Hematopoietic multipotent progenitor cell treated with erythropoietin and hydrocortisone succinate and interleukin-3 and kit ligand, for 4 days (in vitro differentiated cells): ENCODE measurements at regions not wholly inside any gene's neighbourhood (a gene's known extent, or its start where the extent isn't known, plus 50 kb on each side); places are given as distances from the start of the nearest gene placed in this dataset.
A peak's percentile ranks its signal among the peaks of the same experiment; 100 is the strongest.

Experiments
- DNase-seq: peaks from one replicate; pipeline ENCODE4 v3.0.0-alpha.2; 2015

GRCh38 chr11:45471266-45471665, 185.1 kb upstream of the SYT13 start:
- DNase-seq: no peak

GRCh38 chr11:45470794-45471167, 184.6 kb upstream of the SYT13 start:
- DNase-seq: peak; percentile 3

DNA sequence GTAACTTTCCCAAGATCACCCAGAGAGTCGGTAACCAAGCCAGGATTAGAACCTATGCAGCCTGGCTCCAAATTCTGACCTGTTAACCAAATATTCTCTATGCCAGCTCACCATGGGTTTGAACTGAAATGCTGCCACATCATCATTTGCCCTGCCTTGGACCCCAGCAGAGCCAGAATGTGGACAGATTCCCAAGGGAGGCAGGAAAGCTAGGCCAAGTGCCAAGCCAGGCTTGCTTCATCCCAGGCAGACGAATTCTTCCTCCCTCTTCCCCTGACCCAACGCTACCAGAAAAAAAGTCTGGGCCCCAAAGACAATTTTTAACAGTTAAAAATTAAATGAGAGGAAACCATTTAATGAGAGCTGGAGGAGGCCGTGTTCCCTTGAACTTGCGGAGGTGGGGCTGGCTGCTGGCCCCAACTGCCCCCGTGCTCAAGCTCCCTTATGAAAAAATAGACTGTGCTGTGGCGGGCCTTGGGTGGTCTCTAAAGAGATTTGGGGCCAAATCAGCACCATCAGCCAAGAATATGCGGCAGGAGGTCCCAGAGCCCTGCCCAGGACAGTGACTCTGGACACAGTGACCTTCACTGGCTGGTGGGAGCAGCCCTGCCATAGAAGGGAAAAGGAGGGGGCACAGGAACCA, 184.1 kb upstream of the SYT13 start:
- DNase-seq: no peak

DNA sequence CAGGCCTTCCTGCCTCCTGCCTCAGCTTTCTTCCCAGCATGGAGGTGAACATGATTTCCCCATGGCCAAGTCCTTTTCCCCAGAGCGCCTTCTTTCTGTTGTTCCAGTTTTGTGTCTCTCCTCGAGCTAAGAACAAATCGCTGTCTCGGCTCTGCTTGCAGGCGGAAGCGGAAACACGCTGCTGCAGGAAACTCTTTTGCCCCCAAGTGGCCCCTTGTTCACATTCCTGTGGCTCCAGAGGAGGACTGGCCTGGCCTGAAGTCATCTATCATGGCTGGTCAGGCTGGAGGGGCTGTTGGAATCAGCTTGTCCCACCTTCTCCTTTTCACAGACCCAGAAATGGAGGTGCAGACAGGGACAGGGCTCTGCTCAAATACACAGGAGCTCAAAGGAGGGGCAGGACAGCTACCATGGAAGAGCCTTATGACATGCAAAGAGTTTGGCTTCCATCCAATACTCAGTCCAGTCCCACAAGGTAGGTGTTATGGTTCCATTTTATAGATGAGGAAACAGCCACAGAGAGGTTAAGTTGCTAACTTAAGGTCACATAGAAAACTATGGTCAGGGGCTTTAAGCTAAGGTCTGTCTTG, 182.2 kb upstream of the SYT13 start:
- DNase-seq: peak; percentile 25

DNA sequence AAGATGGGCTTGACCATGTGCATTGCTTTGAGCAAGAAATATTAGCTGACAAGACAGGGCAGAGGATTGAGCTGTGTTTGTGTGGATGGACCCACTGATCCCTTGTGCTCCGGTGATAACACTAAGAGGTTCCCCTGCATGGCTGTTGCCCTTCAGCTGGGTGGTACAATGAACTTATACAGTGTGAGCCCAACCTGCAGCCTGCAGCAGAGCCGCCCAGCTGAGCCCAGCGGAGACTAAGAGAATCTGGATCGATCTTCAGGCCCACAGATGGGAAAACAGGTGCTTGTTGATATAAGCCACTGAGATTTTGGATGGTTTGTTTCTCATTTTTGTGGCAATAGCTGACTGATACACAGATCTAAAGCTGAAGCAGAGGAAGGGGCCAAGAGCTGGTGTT, 177.4 kb upstream of the SYT13 start:
- no peak for DNase-seq

DNA sequence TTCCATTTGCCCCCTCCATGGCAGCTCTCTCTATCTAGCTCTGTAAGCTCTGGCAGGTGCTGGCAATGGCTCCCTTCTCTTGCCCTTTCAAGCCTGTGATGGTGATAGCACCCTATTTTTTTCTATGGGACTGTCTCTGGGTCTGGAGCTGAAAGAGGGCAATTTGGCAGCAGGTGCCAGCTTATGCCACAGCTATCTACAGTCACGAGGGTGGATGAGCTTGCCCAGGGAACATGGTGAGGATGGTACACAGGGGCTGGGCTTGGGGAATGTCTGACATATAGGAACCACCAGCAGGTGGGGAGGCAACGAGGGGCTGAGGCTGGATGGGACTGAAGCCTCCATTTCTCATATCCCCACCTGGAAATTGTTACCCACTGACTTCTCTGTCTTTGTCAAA, 175.4 kb upstream of the SYT13 start:
- DNase-seq: no peak

DNA sequence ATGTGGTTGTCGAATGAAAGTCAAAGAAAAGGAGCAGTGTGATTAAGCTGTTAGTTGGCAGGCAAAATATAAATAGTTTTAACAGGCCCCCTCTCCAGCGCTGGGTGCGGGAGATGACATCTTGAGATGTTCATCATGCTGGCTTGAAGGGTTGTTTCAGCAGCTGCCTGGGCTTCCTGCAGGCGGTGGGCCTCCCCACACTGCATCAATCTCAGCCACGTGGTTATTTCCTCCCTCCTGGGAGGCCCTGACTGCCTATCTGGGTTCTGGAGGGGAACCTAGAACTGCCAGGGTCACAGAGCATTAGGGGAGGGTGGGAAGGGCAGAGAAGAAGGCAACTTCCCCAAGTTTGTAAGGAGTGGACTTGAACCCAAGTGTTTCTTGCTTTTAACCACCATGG, 173.3 kb upstream of the SYT13 start:
- no peak for DNase-seq

DNA sequence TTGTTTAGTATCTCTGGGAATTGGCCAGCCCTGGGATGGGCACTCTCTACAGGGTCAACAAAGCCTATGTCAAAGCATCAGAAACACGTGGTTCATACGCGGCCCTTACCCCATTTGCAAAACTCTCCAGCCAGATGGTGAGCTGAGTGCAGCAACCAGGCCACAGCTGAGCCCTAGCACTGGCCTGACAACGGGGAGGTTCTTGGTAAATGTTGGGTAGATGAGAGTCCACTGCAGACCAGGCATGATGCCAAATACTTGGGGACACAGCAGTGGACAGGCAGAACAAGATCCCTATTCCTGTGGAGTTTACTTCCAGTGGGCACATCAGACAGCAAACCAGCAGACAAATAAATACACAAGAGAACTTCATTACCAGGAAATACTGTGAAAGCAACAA, 172.1 kb upstream of the SYT13 start:
- no peak for DNase-seq

GRCh38 chr11:45457649-45458048, 171.5 kb upstream of the SYT13 start:
- peak; percentile 67 for DNase-seq

- DNase-seq: no peak
Measured at GRCh38 chr11:45456686-45457085, 170.5 kb upstream of the SYT13 start.

DNA sequence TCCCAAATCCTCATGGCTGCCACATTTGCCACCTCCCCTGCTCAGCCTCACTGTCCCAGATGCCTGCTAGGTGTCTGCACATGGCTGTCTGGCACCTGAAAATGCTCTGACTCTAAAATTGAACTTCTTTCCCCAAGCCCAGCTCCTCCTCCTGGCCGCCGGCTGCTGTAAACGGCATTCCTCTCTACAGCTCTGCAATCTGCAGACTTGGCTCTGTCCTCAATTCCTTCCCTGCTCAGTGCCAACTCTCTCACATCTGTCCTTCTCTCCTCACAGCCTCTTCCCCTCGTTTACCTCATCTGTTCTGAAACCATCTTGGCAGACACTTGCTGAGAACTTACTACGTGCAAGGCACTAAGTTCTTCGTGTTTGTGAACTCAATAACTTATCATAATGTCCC, 169.4 kb upstream of the SYT13 start:
- no peak for DNase-seq

GRCh38 chr11:45454917-45455401, 168.8 kb upstream of the SYT13 start:
- no peak for DNase-seq

DNA sequence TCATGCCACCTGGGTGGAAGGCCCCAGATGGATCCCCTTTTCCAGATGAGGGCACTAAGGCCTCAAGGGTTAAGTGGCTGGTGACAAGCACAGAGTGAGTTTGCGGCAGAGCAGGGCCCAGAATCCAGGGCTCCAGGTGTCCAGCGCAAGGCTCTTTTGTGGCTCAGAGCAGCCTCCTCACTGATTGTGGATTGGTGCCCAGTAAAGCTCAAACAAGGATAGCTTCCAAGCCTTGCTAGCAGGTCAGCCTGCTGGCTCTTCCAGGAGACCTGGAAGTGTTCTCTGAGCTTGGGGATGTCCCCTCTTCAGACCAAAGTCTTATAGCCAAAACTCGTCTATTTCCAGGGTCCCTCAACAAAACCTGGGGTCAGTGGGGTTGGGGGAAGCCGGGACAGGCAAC, 167.6 kb upstream of the SYT13 start:
- no peak for DNase-seq

GRCh38 chr11:45451766-45452440, 165.8 kb upstream of the SYT13 start:
- DNase-seq: no peak

DNA sequence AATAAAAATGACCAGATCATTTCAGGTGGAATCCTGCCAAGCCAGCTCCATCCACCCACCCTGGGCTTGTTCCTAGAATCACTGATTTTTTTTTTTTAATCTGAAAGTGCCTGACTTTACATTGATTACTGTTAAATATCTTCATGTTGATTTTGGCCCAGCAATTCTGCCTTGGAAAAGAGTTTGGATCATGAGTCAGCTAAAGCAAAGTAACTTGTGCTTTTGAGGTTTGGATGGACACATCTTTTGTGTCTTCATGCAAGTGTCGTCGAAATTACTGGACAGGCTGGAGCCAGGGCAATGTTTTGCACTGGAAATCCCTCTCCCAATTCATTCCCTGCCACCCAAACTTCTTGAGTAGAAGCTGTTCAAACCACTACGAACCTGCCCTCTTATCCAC, 164.0 kb upstream of the SYT13 start:
- DNase-seq: no peak

DNA sequence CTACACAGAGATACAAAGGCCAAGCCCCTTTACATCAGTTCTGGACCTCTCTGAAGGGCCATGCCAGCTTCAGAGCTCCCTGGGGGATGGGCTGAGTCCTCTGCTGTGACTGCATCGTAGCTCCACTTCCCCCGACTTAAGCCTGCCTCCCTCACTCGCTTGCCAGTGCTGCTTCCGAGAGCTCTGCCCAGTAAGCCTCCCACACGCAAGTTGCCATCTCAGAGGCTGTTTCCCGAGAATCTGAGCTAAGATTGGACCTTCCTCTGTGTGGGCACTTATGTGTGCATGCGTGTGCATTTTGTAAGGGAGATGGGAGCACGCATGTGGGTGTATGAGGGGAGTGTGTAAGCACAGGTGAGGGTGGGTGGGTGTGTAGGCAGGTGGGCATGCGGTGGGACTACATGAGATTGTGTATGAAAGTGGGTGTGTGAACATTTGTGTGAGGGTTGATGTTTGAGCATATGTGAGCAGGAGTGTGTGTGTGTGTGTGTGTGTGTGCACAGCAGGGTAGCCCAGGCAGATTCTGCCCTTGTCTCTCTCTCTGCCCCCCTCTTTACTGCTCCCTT, 163.0 kb upstream of the SYT13 start:
- DNase-seq: no peak

DNA sequence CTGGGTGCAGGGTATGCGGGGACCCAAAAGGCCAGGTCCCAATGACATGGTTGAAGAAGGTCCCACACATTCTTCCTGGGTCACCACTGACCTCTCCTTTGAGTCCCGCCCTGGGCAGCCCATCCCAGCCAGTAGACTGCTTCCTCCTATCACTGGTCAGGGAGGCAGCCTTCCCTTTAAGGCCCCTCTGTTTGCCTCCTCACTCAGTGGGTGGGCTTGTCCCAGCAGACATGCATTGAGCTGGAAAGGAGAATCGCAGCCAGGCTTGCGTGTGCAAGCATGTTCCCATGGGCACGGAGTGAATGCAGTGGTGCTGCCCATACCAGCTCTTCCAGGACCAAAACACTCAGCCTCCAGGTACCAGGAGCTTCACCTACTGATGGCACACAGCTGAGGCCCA, 162.4 kb upstream of the SYT13 start:
- no peak for DNase-seq

GRCh38 chr11:45446998-45447397, 160.9 kb upstream of the SYT13 start:
- no peak for DNase-seq

GRCh38 chr11:45446434-45446833, 160.3 kb upstream of the SYT13 start:
- DNase-seq: no peak

DNA sequence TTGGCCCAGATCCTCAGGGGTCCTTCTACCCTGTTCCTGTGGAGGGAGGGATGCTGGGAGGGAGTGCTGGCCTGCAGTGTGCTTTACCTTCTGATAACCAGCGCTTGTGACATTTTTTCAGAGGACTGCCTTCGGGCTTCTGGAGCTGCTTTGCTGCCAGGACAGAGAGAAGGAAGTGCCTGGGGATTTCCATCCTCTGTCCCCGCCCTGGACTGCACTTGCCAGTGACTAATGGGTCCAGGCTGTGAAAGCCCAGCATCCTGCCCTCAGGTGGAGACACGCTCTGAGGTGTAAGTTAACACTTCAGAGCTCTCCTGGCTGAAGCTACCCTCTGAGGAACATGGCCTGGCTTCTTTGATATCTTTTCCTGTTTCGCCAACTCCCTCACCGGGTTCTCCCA, 158.7 kb upstream of the SYT13 start:
- DNase-seq: no peak

DNA sequence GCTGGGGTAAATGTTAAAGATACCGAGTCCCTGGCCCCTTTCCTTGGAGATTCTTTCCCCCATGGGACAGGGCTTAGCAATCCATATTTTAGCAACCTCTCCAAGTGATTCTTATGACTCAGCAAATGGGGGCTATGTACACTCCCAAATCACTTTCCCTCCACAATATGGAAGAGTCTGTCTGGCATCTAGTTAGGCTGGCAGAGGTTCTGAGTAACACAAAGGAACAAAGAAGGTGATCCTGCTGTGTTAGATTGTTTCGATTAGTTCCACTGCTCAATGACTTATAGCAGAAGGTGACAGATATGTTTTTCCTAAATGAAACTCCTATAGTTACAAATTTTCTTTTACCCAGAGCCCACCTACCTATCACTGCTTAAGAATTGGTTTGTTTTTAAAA, 154.0 kb upstream of the SYT13 start:
- no peak for DNase-seq

DNA sequence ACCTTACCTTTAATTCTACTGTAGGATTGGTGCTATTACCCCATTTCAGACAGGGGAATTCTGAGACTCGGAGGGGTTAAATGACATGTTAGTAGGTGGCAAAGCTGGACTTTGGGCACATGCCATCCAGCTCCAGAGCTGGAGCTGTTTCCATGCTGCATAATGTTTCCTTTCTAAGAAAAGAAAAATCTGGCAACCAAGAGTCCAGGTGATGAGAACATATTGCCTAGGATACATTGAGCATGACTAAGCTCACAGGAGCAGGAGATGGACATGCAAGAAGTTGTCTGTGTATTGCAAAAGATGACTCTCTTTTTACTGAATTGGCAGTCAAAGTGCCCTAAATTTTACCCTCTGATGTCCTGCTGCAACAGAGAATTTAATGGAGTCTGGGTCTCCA, 150.8 kb upstream of the SYT13 start:
- DNase-seq: no peak

- no peak for DNase-seq
Measured at GRCh38 chr11:45436118-45436517, 150.0 kb upstream of the SYT13 start.

DNA sequence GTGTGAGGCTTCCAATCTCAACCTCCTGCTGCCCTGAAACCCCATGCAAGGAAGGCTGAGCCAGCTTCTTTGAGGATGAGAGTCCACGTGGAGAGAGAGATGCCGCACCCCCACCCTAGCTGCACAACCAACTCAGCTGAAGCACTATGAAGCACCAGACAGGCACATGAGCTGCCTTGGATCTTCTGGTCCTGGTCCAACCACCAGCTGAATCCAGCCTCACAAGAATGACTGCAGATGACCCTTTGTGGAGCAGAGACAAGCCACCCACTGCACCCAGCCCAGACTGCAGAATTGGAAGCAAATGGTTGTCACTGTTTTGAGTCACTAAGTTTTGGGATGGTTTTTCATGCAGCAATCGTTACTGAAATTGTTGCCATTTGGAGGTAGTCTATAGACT, 149.6 kb upstream of the SYT13 start:
- DNase-seq: no peak
